ENCODE measurements at regions not wholly inside any gene's neighbourhood (a gene's known extent, or its start where the extent isn't known, plus 50 kb on each side); places are given as distances from the start of the nearest gene placed in this dataset.

GRCh38 chr14:99062216-99062615 lies 209.8 kb downstream of the BCL11B start:
- H3K4me3 ChIP-seq (ENCODE audit: severe bottlenecking) = no peak overlapping the region
- no peaks in the 10 kb centered on the region for H3K9me3 ChIP-seq (ENCODE audit: severe bottlenecking)
- H3K27ac ChIP-seq (ENCODE audit: poor library complexity, severe bottlenecking) = no peak overlapping the region
- DNase-seq (ENCODE audit: low spot score) = no peak
- ATAC-seq (ENCODE audit: low read depth) = no peak
- H3K4me1 ChIP-seq (ENCODE audit: insufficient read depth, poor library complexity, severe bottlenecking) = peaks cover 16% of the 10 kb centered on the region
- no peaks in the 10 kb centered on the region for H3K27me3 ChIP-seq (ENCODE audit: insufficient read depth, poor library complexity, severe bottlenecking)
- no peaks in the 10 kb centered on the region for H3K36me3 ChIP-seq (ENCODE audit: low read depth)
- TF ChIP-seq, protein P1, sequence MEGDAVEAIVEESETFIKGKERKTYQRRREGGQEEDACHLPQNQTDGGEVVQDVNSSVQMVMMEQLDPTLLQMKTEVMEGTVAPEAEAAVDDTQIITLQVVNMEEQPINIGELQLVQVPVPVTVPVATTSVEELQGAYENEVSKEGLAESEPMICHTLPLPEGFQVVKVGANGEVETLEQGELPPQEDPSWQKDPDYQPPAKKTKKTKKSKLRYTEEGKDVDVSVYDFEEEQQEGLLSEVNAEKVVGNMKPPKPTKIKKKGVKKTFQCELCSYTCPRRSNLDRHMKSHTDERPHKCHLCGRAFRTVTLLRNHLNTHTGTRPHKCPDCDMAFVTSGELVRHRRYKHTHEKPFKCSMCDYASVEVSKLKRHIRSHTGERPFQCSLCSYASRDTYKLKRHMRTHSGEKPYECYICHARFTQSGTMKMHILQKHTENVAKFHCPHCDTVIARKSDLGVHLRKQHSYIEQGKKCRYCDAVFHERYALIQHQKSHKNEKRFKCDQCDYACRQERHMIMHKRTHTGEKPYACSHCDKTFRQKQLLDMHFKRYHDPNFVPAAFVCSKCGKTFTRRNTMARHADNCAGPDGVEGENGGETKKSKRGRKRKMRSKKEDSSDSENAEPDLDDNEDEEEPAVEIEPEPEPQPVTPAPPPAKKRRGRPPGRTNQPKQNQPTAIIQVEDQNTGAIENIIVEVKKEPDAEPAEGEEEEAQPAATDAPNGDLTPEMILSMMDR (IDR thresholded peaks at IDR 0.05; ENCODE audit: poor library complexity, severe bottlenecking) = no peak

DNA sequence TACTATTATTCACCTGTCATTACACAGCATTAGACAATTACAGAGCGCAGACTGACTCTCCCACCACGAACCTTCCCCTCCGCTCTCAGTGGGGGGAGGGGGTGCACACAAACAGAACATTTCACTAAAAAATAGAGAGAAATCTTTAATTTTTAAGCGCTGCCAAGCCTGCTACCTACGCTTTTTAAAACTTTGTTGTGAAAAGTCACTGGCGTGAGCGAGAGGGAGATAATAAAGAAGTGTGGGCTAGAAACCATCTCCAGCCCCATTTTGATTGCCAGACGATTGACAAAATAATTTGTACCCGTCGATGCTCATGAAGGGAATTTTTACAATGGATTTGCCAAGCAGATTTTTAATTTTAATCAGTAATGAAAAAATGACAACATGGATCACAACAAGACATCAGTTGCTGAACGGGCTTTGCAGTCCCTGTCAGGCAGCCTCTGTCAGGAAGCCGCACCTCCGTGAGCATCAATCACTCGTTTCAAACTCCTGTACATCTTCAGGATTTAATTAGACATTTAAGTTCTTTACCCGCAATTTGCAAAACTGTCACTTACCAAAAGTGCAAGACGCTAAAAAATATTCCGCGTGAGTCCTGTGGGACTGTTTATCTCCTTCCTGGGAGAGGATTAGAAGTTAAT lies 209.1 kb downstream of the BCL11B start:
- ATAC-seq (ENCODE audit: low read depth) (no peak), DNase-seq (ENCODE audit: low spot score) (no peak)
- H3K36me3 ChIP-seq (ENCODE audit: low read depth) = no peaks in the 10 kb centered on the region
- no peaks in the 10 kb centered on the region for H3K9me3 ChIP-seq (ENCODE audit: severe bottlenecking)
- H3K27ac ChIP-seq (ENCODE audit: poor library complexity, severe bottlenecking) = no peak overlapping the region
- TF ChIP-seq, protein P1 (IDR thresholded peaks at IDR 0.05; ENCODE audit: poor library complexity, severe bottlenecking) = no peak
- H3K27me3 ChIP-seq (ENCODE audit: insufficient read depth, poor library complexity, severe bottlenecking) = no peaks in the 10 kb centered on the region
- H3K4me3 ChIP-seq (ENCODE audit: severe bottlenecking) = no peak overlapping the region
- H3K4me1 ChIP-seq (ENCODE audit: insufficient read depth, poor library complexity, severe bottlenecking) = peaks cover 16% of the 10 kb centered on the region

DNA sequence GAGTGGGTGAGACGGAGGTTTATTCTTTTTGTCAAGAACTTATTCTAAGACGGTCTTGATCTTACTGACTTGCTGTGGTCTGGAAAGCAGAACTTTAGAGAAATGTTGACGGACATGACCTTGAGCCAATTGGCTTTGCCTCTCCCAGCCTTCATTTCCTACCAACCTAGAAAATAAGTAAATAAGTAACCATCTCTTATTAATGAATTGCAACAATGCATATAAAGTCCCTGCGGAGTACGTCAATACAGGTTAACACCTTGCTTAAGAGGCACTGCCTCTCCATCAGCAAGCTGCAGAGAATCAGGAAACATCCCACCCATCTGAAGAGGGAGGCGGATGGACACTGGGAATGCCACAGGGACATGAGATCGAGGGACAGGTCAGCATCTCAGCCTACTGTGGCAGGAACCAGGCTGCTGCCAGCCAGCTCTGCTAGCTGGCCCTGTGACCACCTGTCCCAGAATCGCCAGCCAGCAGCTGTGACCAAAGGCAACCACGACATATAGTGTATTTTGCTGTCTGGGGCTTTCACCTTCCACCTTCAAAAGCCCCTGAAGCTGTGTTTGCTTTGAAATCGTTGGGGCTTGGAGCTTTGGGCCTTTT lies 208.3 kb downstream of the BCL11B start:
- Histone ChIP-seq H3K4me1 (ENCODE audit: insufficient read depth, poor library complexity, severe bottlenecking) (peaks cover 16% of the 10 kb centered on the region), H3K4me3 (ENCODE audit: severe bottlenecking) (no peak overlapping the region), H3K36me3 (ENCODE audit: low read depth) (no peaks in the 10 kb centered on the region), H3K27ac (ENCODE audit: poor library complexity, severe bottlenecking) (peak overlapping the region; percentile 94), H3K9me3 (ENCODE audit: severe bottlenecking) (no peaks in the 10 kb centered on the region), H3K27me3 (ENCODE audit: insufficient read depth, poor library complexity, severe bottlenecking) (no peaks in the 10 kb centered on the region)
- no peak for DNase-seq (ENCODE audit: low spot score)
- no peak for ATAC-seq (ENCODE audit: low read depth)
- TF ChIP-seq, protein P1 (IDR thresholded peaks at IDR 0.05; ENCODE audit: poor library complexity, severe bottlenecking) = no peak

- ATAC-seq (ENCODE audit: low read depth) (peak; percentile 91), DNase-seq (ENCODE audit: low spot score) (no peak)
- Histone ChIP-seq H3K27me3 (ENCODE audit: insufficient read depth, poor library complexity, severe bottlenecking) (no peaks in the 10 kb centered on the region), H3K9me3 (ENCODE audit: severe bottlenecking) (no peaks in the 10 kb centered on the region), H3K4me3 (ENCODE audit: severe bottlenecking) (no peak overlapping the region), H3K27ac (ENCODE audit: poor library complexity, severe bottlenecking) (peak overlapping the region; percentile 94), H3K4me1 (ENCODE audit: insufficient read depth, poor library complexity, severe bottlenecking) (peaks cover 16% of the 10 kb centered on the region), H3K36me3 (ENCODE audit: low read depth) (no peaks in the 10 kb centered on the region)
- TF ChIP-seq, protein P1 (IDR thresholded peaks at IDR 0.05; ENCODE audit: poor library complexity, severe bottlenecking) = no peak
These were observed 207.6 kb downstream of the BCL11B start for GRCh38 chr14:99064262-99064954.

All from RWPE2 (cell line).